NOMO-1 treated with dmso at 0.1 percent for 144 hours (cell line): ENCODE measurements at regions not wholly inside any gene's neighbourhood (a gene's known extent, or its start where the extent isn't known, plus 50 kb on each side); places are given as distances from the start of the nearest gene placed in this dataset.

Experiments used
- DNase-seq: peaks from one replicate; lab custom pipeline; 2025; ENCODE audit not compliant: unreplicated experiment; lab: John Stamatoyannopoulos, UW

DNA sequence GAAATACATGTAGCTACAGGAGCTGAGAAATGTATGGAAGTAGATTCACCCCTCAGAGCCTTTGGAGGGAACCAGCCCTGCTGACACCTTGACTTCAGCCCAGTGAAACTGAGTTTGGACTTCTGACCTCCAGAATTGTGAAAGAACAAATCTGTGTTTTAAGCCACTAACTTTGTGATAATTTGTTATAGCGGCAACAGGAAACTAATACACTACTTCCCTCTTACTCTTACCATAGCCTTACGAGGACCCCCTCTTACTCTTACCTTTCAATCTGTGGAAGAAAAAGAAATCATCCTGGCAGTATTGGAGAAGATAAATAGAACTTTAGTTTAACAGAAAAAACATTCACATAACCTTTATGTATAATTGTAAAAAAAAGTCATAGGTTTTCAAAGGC, 353.6 kb upstream of the USP24 start:
- no peak for DNase-seq

GRCh38 chr1:55560266-55560665, 345.1 kb upstream of the USP24 start:
- no peak for DNase-seq

- no peak for DNase-seq
These were observed 344.7 kb upstream of the USP24 start for GRCh38 chr1:55559842-55560241.

DNA sequence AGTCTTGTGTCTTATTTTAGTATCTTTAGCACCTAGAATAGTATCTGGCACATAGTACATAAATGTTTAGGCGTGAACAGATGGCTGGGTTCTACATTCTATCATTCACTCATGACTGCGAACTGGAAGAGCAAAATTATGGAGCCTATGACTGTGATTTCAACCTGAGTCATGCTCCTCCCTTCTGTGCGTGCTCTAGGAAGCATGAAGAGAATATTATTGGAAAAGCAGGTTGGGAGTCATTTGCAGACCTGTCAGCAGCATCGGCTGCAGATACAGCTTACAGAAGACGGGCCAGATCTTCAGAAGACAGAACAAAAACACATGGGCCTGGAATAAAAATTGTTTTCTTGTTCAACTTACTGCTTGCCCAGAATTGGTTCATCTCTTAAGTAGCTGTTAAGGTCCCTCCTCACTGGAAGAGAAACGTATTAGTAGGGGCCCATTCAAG, 344.0 kb upstream of the USP24 start:
- no peak for DNase-seq

GRCh38 chr1:55558515-55558914, 343.4 kb upstream of the USP24 start:
- DNase-seq, result no peak

GRCh38 chr1:55555956-55556725, 341.0 kb upstream of the USP24 start:
- no peak for DNase-seq

- DNase-seq, result no peak
These were observed 339.4 kb upstream of the USP24 start for GRCh38 chr1:55554611-55555010.

GRCh38 chr1:55552636-55553035, 337.5 kb upstream of the USP24 start:
- DNase-seq, result no peak

GRCh38 chr1:55547405-55547804, 332.2 kb upstream of the USP24 start:
- DNase-seq, result no peak

DNA sequence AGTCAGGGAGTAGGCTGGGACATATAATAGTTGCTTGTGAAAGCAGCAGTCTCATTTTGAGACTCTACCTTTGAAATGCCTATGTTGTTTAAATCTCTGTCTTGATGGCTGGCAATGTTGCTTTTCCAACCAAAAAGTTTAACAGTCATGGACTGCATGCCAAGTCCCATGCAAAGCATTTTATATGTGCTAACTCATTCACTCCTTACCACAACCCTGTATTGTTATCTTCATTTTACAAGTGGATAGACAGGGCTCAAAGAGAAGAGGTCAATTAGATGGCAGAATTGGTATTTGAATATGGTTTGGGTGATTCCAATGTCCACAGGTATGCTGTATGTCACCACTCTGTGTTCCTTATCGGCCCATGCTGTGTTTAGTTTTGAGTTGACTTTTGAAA, 331.4 kb upstream of the USP24 start:
- no peak for DNase-seq

- DNase-seq, result no peak
These were observed 329.7 kb upstream of the USP24 start for GRCh38 chr1:55544826-55545225.

DNA sequence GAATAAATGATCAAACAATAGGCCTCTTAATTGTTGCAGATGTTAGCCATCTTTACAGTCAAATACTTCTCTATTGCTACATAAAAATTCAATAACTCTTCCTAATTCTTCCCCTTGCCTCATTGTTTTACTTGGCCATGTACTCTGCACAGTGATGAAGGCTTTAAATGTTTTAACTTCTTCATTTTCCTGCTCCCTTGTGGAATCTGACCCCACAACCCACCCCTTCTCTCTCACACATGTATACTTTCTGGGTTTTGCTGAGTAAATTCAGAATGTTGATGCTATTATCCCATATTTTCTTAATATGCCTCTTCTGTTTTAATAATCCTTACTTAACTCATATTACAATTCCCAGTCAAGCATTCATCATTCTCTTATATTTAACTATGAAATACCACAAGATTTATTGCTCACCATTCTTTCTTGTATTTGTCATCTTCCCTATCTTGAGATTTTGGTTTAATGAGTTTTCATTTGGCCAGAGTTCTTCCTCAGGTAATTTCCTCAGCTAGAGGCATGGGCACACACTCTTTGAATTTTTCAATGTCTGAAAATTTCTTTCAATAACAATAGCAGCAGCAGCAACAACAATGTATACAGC, 327.8 kb upstream of the USP24 start:
- no peak for DNase-seq

GRCh38 chr1:55541296-55541695, 326.1 kb upstream of the USP24 start:
- no peak for DNase-seq

DNA sequence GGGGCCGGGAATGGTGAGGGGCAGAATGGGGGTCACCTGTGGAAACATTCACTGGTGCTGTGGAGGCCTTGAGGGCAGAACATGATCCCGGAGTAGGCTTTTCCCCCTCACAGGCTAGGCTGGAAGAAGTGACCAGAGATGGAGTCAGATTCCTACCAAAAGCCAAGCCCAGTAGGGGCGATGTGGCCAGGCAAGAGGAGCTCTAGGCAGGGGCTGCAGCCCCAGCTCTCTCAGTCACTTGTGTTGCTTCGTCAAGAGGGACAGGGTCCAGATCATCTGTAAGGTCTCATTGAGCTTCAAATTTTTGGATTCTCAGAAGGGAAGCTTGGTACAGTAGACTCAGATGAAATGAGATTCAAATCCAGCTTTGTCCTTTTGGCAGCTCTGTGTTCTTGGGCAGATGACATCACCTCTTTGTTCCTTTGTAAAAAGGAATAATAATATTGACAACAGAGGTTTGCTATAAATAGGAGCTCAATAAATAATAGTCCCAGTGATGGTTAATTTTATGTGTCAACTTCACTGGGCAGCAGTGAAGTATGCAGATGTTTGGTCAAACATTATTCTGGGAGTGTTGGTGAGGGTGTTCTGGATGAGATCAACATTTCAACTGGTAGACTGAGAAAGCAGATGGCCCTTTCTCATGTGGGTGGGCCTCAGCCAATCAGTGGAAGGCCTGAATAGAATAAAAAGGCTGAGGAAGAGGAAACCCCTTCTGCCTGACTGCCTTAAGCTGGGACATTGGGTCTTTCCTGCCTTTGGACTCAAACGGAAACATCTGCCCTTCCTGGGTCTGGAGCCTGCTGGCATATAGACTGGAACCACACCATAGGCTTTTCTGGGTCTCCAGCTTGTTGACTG, 324.7 kb upstream of the USP24 start:
- DNase-seq, result no peak

DNA sequence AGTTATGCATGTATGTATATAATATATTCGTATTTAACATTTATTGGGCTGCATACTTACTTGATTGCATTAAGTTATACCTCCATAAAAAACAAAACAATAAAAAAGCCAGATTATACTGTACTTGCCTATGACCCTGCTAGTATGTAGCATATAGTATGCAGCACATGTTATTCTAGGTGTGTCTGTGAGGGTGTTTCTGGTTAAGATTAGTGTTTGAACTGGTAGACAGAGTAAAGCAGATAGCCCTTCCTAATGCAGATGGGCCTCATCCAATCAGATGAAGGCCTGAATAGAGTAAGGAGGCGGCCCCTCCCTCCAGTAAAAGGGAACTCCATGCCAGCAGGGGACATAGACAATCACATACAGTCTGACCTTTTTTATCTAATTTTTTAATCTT, 323.3 kb upstream of the USP24 start:
- no peak for DNase-seq

- no peak for DNase-seq
These were observed 321.3 kb upstream of the USP24 start for GRCh38 chr1:55536545-55536865.

DNA sequence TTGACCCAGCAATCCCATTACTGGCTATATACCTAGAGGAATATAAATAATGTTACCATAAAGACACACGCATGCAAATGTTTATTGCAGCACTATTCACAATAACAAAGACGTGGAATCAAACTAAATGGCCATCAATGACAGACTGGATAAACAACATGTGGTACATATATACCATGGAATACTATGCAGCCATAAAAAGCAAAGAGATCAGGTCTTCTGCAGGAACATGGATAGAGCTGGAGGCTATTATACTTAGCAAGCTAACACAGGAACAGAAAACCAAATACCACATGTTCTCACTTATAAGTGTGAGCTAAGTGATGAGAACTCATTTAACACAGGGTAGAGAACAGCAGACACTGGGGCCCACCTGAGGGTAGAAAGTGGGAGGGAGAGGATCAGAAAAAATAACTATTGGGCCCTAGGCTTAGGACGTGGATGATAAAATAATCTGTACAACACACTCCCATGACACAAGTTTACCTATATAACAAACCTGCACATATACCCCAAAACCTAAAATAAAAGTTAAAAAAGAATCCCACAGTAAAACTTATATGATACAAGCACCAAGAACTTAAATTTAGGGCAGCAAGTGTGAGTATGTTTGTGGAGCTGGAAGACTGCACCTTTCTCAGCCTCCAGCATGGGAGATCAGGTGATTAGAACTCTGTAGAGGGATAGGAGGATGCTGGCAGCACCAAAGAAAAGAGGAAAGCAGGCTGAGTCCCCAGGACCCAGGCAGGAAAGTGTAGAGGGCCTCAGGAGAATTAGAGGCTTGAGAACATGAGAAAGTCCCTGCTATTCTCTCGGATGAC, 320.8 kb upstream of the USP24 start:
- DNase-seq, result no peak

GRCh38 chr1:55534565-55535121, 319.5 kb upstream of the USP24 start:
- DNase-seq, result no peak

- no peak for DNase-seq
These were observed 316.5 kb upstream of the USP24 start for GRCh38 chr1:55531644-55532043.

DNA sequence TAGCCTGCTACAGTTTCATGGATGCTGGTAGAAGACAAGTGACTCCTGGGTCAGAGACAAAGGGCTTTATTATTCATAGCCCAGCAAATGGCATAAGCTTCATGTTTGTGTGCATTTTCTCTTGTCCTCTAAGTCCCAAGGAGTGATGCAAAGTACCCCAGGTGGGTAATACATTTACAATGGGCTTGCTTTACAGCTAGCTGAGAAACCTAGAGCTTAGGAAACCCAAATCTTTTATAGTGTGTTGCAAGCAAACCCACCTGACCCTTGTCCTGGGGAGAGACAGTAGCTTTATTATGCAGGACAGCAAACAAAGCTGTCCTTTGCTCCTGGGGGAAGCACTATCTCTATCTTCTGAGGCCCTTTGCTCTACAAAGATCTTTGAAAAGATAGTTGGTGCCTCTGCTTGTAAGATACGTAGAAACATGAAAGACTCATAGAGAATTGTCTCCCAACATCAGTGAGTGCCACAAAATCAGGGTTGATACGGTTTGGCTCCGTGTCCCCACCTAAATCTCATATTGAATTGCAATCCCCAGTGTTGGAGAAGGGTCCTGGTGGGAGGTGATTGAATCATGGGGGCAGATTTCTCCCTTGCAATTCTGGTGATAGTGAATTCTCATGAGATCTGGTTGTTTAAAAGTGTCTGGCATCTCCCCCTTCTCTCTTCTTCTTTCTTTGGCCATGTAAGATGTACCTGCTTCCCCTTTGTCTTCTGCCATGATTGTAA, 315.8 kb upstream of the USP24 start:
- DNase-seq, result no peak
